ENCODE measurements at regions not wholly inside any gene's neighbourhood (a gene's known extent, or its start where the extent isn't known, plus 50 kb on each side); places are given as distances from the start of the nearest gene placed in this dataset.

GRCh38 chr18:78494204-78495085 is 485.2 kb upstream of the SALL3 start:
- TF ChIP-seq CTCF (IDR thresholded peaks at IDR 0.05; ENCODE audit: insufficient read depth, low read length, poor library complexity, severe bottlenecking): no peak
- Histone ChIP-seq H3K36me3 (ENCODE audit: control insufficient read depth, insufficient read depth, low read length) (no peaks in the 10 kb centered on the region), H3K4me3 (ENCODE audit: low read depth, low read length) (no peak overlapping the region), H3K27me3 (ENCODE audit: control insufficient read depth, insufficient read depth, low read length) (no peaks in the 10 kb centered on the region)
- no peak for DNase-seq (ENCODE audit: low read depth)

GRCh38 chr18:78495550-78495949 is 484.1 kb upstream of the SALL3 start:
- no peak for TF ChIP-seq CTCF (IDR thresholded peaks at IDR 0.05; ENCODE audit: insufficient read depth, low read length, poor library complexity, severe bottlenecking)
- Histone ChIP-seq H3K4me3 (ENCODE audit: low read depth, low read length) (no peak overlapping the region), H3K36me3 (ENCODE audit: control insufficient read depth, insufficient read depth, low read length) (no peaks in the 10 kb centered on the region), H3K27me3 (ENCODE audit: control insufficient read depth, insufficient read depth, low read length) (no peaks in the 10 kb centered on the region)
- no peak for DNase-seq (ENCODE audit: low read depth)

DNA sequence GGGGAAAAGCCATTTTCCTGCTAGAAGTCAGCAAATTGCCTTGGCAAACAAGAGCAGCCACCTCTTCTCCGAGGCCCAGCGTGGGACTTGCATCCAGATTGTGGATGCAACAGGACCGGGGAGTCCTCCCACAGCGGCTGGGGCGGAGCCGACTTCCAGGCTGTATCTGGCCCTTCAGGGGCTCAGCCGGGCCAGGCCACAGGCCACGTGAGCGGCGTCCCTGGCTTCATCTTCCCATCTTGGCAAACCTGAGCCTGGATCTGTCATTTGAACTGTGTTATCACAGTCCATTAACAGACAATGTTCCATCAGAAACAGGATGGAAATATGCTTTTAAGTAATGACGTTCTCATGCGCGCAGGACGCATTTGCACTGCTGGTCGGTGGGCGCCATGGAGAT is 483.5 kb upstream of the SALL3 start:
- Histone ChIP-seq H3K27me3 (ENCODE audit: control insufficient read depth, insufficient read depth, low read length) (no peaks in the 10 kb centered on the region), H3K4me3 (ENCODE audit: low read depth, low read length) (no peak overlapping the region), H3K36me3 (ENCODE audit: control insufficient read depth, insufficient read depth, low read length) (no peaks in the 10 kb centered on the region)
- no peak for DNase-seq (ENCODE audit: low read depth)
- no peak for TF ChIP-seq CTCF (IDR thresholded peaks at IDR 0.05; ENCODE audit: insufficient read depth, low read length, poor library complexity, severe bottlenecking)

DNA sequence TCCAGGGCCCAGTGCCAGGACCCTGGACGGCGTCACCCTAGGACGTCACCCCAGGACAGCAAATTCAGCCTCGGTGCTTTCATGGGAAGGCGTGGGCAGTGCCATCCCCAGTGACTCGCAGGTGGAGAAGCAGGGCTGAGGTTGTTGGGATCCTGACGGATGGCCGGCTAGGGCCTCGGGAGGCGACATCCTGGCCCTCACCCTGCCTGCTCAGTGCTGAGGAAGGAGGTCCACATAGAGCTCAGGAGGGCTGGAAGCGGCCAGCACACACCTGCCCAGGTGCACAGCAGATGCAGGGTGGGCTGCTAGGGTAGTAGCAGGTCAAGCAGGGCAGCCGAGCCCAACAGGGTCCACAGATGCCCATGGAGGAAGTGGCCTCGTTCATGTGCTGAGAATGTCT is 482.0 kb upstream of the SALL3 start:
- no peaks in the 10 kb centered on the region for H3K36me3 ChIP-seq (ENCODE audit: control insufficient read depth, insufficient read depth, low read length)
- no peaks in the 10 kb centered on the region for H3K27me3 ChIP-seq (ENCODE audit: control insufficient read depth, insufficient read depth, low read length)
- no peak for TF ChIP-seq CTCF (IDR thresholded peaks at IDR 0.05; ENCODE audit: insufficient read depth, low read length, poor library complexity, severe bottlenecking)
- DNase-seq (ENCODE audit: low read depth): no peak
- no peak overlapping the region for H3K4me3 ChIP-seq (ENCODE audit: low read depth, low read length)

DNA sequence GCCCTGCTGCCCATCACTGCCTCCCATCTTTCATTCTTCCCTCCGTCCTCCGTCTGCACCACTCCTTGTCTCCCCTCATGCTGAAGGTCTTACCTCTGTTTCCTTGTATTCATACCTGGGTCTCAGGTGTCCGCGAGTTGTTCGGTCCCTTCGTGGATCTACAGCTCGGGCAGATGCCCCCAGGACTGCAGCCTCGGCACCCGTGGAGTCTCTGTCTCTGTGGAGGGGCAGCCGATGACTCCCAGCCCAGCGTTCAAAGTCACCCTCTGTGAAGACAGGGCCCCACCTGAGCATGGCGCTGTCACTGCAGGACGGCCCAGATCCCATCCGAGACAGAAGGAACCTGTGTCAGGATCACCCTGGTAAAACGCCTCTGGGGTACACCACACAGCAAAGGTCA is 480.0 kb upstream of the SALL3 start:
- Histone ChIP-seq H3K27me3 (ENCODE audit: control insufficient read depth, insufficient read depth, low read length) (no peaks in the 10 kb centered on the region), H3K36me3 (ENCODE audit: control insufficient read depth, insufficient read depth, low read length) (no peaks in the 10 kb centered on the region), H3K4me3 (ENCODE audit: low read depth, low read length) (no peak overlapping the region)
- TF ChIP-seq CTCF (IDR thresholded peaks at IDR 0.05; ENCODE audit: insufficient read depth, low read length, poor library complexity, severe bottlenecking): no peak
- no peak for DNase-seq (ENCODE audit: low read depth)

DNA sequence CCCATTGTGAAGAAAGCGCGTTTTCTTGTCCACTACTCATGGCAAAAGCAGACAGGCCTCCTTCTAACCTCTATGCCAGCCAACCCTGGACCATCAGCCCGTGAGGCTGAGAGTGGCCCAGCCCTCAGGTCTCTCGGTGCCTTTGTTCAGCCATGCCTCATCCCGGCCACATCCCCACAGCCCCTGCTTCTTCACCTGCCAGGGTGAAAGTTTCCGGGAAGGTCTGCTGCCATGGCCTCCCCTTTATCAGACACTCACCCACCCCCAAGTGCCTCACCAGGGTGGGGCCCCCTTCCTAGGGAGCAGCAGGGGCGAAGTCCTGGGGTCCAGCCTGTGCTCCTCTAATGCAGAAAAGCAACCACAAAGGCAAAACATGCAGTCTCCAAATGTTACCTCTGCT is 478.4 kb upstream of the SALL3 start:
- no peak for TF ChIP-seq CTCF (IDR thresholded peaks at IDR 0.05; ENCODE audit: insufficient read depth, low read length, poor library complexity, severe bottlenecking)
- H3K4me3 ChIP-seq (ENCODE audit: low read depth, low read length): no peak overlapping the region
- DNase-seq (ENCODE audit: low read depth): no peak
- H3K27me3 ChIP-seq (ENCODE audit: control insufficient read depth, insufficient read depth, low read length): no peaks in the 10 kb centered on the region
- H3K36me3 ChIP-seq (ENCODE audit: control insufficient read depth, insufficient read depth, low read length): no peaks in the 10 kb centered on the region
